ENCODE measurements at regions not wholly inside any gene's neighbourhood (a gene's known extent, or its start where the extent isn't known, plus 50 kb on each side); places are given as distances from the start of the nearest gene placed in this dataset.

DNA sequence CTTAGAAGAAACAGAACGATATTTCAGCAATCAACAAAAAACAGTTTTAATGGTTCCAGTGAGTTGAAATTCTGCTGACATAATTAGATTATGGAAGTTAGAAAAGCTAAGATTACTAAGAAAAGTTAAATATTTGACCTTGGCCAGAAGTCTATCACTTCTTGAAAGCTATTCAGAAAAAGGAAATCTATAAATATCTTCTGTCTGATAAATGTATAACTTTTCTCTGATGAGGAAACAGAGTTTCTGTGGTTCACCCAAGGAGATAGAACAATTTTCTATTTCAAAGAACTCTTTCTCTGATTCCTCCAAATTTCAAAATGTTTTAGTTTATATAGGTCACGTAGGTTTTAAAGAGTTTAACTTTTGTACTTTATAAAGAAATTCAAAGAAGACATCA, 438.4 kb upstream of the CHORDC1 start:
- Histone ChIP-seq H3K27ac (ENCODE audit: low read length, poor library complexity, severe bottlenecking) (no peak overlapping the region), H2AK5ac (ENCODE audit: low read length, severe bottlenecking) (no peak overlapping the region), H2BK15ac (ENCODE audit: low read depth, poor library complexity, severe bottlenecking) (no peak overlapping the region), H4K91ac (ENCODE audit: low read length) (no peak overlapping the region), H3K4me2 (ENCODE audit: low read length, poor library complexity, severe bottlenecking) (no peak overlapping the region), H2AFZ (ENCODE audit: low read depth, low read length) (no peak overlapping the region), H3K79me1 (replicated peaks; ENCODE audit: low read length, poor library complexity, severe bottlenecking) (no peaks in the 10 kb centered on the region), H3K27me3 (ENCODE audit: control insufficient read depth in 1 of 2, insufficient read depth in 1 of 2, low read length in 2 of 2) (no peaks in the 10 kb centered on the region), H2BK120ac (ENCODE audit: low read depth, low read length) (no peak overlapping the region), H4K8ac (ENCODE audit: low read length) (no peak overlapping the region), H3K4me3 (ENCODE audit: insufficient read depth in 1 of 2, low read depth in 1 of 2, low read length in 2 of 2) (no peak overlapping the region), H3K4ac (ENCODE audit: low read depth in 1 of 2, low read length in 2 of 2) (no peak overlapping the region), H2BK12ac (ENCODE audit: low read length in 2 of 2) (no peak overlapping the region), H3K23ac (ENCODE audit: low read length in 2 of 2) (no peak overlapping the region), H3K9me3 (ENCODE audit: control insufficient read depth, low read length) (peaks cover 3% of the 10 kb centered on the region), H3K18ac (ENCODE audit: low read depth in 1 of 2, low read length in 2 of 2) (no peak overlapping the region), H2BK5ac (ENCODE audit: low read depth, low read length, poor library complexity, severe bottlenecking) (no peak overlapping the region), H3K9ac (ENCODE audit: low read length) (no peak overlapping the region), H3K4me1 (ENCODE audit: control insufficient read depth, insufficient read depth, low read depth, low read length) (no peaks in the 10 kb centered on the region), H3K36me3 (ENCODE audit: control insufficient read depth in 1 of 2, insufficient read depth in 2 of 2, low read depth in 1 of 2, low read length in 2 of 2) (no peaks in the 10 kb centered on the region), H3K14ac (ENCODE audit: low read length in 2 of 2) (no peak overlapping the region)
- no CpG with 5 or more reads among the region's 2 CpGs for WGBS
- no peak for DNase-seq

GRCh38 chr11:90656171-90656570, 433.3 kb upstream of the CHORDC1 start:
- Histone ChIP-seq H3K4me1 (ENCODE audit: control insufficient read depth, insufficient read depth, low read depth, low read length) (no peaks in the 10 kb centered on the region), H3K4ac (ENCODE audit: low read depth in 1 of 2, low read length in 2 of 2) (no peak overlapping the region), H3K23ac (ENCODE audit: low read length in 2 of 2) (no peak overlapping the region), H2BK120ac (ENCODE audit: low read depth, low read length) (no peak overlapping the region), H3K79me1 (replicated peaks; ENCODE audit: low read length, poor library complexity, severe bottlenecking) (no peaks in the 10 kb centered on the region), H2BK12ac (ENCODE audit: low read length in 2 of 2) (no peak overlapping the region), H3K18ac (ENCODE audit: low read depth in 1 of 2, low read length in 2 of 2) (no peak overlapping the region), H3K27me3 (ENCODE audit: control insufficient read depth in 1 of 2, insufficient read depth in 1 of 2, low read length in 2 of 2) (no peaks in the 10 kb centered on the region), H2AK5ac (ENCODE audit: low read length, severe bottlenecking) (no peak overlapping the region), H3K27ac (ENCODE audit: low read length, poor library complexity, severe bottlenecking) (no peak overlapping the region), H3K9me3 (ENCODE audit: control insufficient read depth, low read length) (no peaks in the 10 kb centered on the region), H3K36me3 (ENCODE audit: control insufficient read depth in 1 of 2, insufficient read depth in 2 of 2, low read depth in 1 of 2, low read length in 2 of 2) (no peaks in the 10 kb centered on the region), H3K9ac (ENCODE audit: low read length) (no peak overlapping the region), H2BK15ac (ENCODE audit: low read depth, poor library complexity, severe bottlenecking) (no peak overlapping the region), H3K4me2 (ENCODE audit: low read length, poor library complexity, severe bottlenecking) (no peak overlapping the region), H3K4me3 (ENCODE audit: insufficient read depth in 1 of 2, low read depth in 1 of 2, low read length in 2 of 2) (no peak overlapping the region), H4K91ac (ENCODE audit: low read length) (no peak overlapping the region), H2AFZ (ENCODE audit: low read depth, low read length) (no peak overlapping the region), H3K14ac (ENCODE audit: low read length in 2 of 2) (no peak overlapping the region), H2BK5ac (ENCODE audit: low read depth, low read length, poor library complexity, severe bottlenecking) (no peak overlapping the region), H4K8ac (ENCODE audit: low read length) (no peak overlapping the region)
- 68% methylated on average over 1 of the region's 2 CpGs for WGBS
- DNase-seq = no peak

DNA sequence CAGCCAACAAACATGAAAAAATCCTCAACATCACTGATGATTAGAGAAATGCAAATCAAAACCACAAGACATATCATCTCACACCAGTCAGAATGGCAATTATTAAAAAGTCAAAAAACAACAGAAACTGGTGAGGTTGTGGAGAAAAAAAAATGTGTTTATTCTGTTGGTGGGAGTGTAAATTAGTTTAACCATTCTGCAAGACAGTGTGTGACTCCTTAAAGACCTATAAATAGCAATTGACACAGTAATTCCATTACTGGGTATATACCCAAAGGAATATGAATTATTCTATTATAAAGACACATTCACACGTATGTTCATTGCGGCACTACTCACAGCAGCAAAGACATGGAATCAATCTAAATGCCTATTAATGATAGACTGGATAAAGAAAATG, 427.3 kb upstream of the CHORDC1 start:
- WGBS = no CpG with 5 or more reads among the region's 2 CpGs

DNA sequence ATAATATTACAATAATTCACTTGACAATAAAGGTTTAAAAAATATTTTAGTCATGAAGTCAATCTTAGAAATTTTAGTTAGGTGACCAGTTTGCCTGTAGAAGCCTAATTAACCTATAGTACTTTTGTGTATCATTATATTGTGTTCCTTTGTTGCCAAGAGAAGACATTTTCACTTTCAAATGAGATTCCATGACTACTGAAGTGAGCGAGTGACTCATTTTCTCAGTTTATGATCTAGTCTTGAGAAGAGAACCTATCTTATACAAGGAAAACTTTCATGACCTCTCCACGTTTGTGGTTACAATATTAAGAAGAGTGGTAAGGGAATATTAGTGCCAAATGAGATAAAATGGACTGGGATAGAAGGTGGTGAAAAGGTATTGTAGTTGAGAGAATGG, 423.9 kb upstream of the CHORDC1 start:
- 71% methylated on average over 1 of the region's 2 CpGs for WGBS
- Histone ChIP-seq H3K23ac (ENCODE audit: low read length in 2 of 2) (no peak overlapping the region), H3K4ac (ENCODE audit: low read depth in 1 of 2, low read length in 2 of 2) (no peak overlapping the region), H2AK5ac (ENCODE audit: low read length, severe bottlenecking) (no peak overlapping the region), H3K9ac (ENCODE audit: low read length) (no peak overlapping the region), H3K4me1 (ENCODE audit: control insufficient read depth, insufficient read depth, low read depth, low read length) (no peaks in the 10 kb centered on the region), H2AFZ (ENCODE audit: low read depth, low read length) (no peak overlapping the region), H4K8ac (ENCODE audit: low read length) (no peak overlapping the region), H2BK120ac (ENCODE audit: low read depth, low read length) (no peak overlapping the region), H3K79me1 (replicated peaks; ENCODE audit: low read length, poor library complexity, severe bottlenecking) (no peaks in the 10 kb centered on the region), H3K4me3 (ENCODE audit: insufficient read depth in 1 of 2, low read depth in 1 of 2, low read length in 2 of 2) (no peak overlapping the region), H4K91ac (ENCODE audit: low read length) (no peak overlapping the region), H3K18ac (ENCODE audit: low read depth in 1 of 2, low read length in 2 of 2) (no peak overlapping the region), H2BK5ac (ENCODE audit: low read depth, low read length, poor library complexity, severe bottlenecking) (no peak overlapping the region), H3K9me3 (ENCODE audit: control insufficient read depth, low read length) (no peaks in the 10 kb centered on the region), H2BK15ac (ENCODE audit: low read depth, poor library complexity, severe bottlenecking) (no peak overlapping the region), H3K27ac (ENCODE audit: low read length, poor library complexity, severe bottlenecking) (no peak overlapping the region), H3K27me3 (ENCODE audit: control insufficient read depth in 1 of 2, insufficient read depth in 1 of 2, low read length in 2 of 2) (no peaks in the 10 kb centered on the region), H3K36me3 (ENCODE audit: control insufficient read depth in 1 of 2, insufficient read depth in 2 of 2, low read depth in 1 of 2, low read length in 2 of 2) (no peaks in the 10 kb centered on the region), H2BK12ac (ENCODE audit: low read length in 2 of 2) (no peak overlapping the region), H3K14ac (ENCODE audit: low read length in 2 of 2) (no peak overlapping the region), H3K4me2 (ENCODE audit: low read length, poor library complexity, severe bottlenecking) (no peak overlapping the region)
- DNase-seq = no peak

More for the DNA sequence above, 427.3 kb upstream of the CHORDC1 start:
- Histone ChIP-seq H4K8ac (ENCODE audit: low read length) (no peak overlapping the region), H4K91ac (ENCODE audit: low read length) (no peak overlapping the region), H2BK120ac (ENCODE audit: low read depth, low read length) (no peak overlapping the region), H3K27ac (ENCODE audit: low read length, poor library complexity, severe bottlenecking) (no peak overlapping the region), H3K27me3 (ENCODE audit: control insufficient read depth in 1 of 2, insufficient read depth in 1 of 2, low read length in 2 of 2) (no peaks in the 10 kb centered on the region), H2BK15ac (ENCODE audit: low read depth, poor library complexity, severe bottlenecking) (no peak overlapping the region), H3K4me1 (ENCODE audit: control insufficient read depth, insufficient read depth, low read depth, low read length) (no peaks in the 10 kb centered on the region), H3K9ac (ENCODE audit: low read length) (no peak overlapping the region), H3K14ac (ENCODE audit: low read length in 2 of 2) (no peak overlapping the region), H3K36me3 (ENCODE audit: control insufficient read depth in 1 of 2, insufficient read depth in 2 of 2, low read depth in 1 of 2, low read length in 2 of 2) (no peaks in the 10 kb centered on the region), H3K9me3 (ENCODE audit: control insufficient read depth, low read length) (no peaks in the 10 kb centered on the region), H2AFZ (ENCODE audit: low read depth, low read length) (no peak overlapping the region), H3K23ac (ENCODE audit: low read length in 2 of 2) (no peak overlapping the region), H3K4ac (ENCODE audit: low read depth in 1 of 2, low read length in 2 of 2) (no peak overlapping the region), H3K4me3 (ENCODE audit: insufficient read depth in 1 of 2, low read depth in 1 of 2, low read length in 2 of 2) (no peak overlapping the region), H2AK5ac (ENCODE audit: low read length, severe bottlenecking) (no peak overlapping the region), H2BK12ac (ENCODE audit: low read length in 2 of 2) (no peak overlapping the region), H2BK5ac (ENCODE audit: low read depth, low read length, poor library complexity, severe bottlenecking) (no peak overlapping the region), H3K18ac (ENCODE audit: low read depth in 1 of 2, low read length in 2 of 2) (no peak overlapping the region), H3K4me2 (ENCODE audit: low read length, poor library complexity, severe bottlenecking) (no peak overlapping the region), H3K79me1 (replicated peaks; ENCODE audit: low read length, poor library complexity, severe bottlenecking) (no peaks in the 10 kb centered on the region)
- no peak for DNase-seq

Data from mesenchymal stem cell (in vitro differentiated cells and primary cell).